HG03175 (cell line): ENCODE measurements at regions not wholly inside any gene's neighbourhood (a gene's known extent, or its start where the extent isn't known, plus 50 kb on each side); places are given as distances from the start of the nearest gene placed in this dataset.

ENCODE experiments used
- ATAC-seq: cut with Tn5 transposase; IDR thresholded peaks from one replicate; pipeline ENCODE4 v1.9.1; 2021; ENCODE audit warnings: mild to moderate bottlenecking, moderate library complexity; ENCODE audit not compliant: unreplicated experiment

- ATAC-seq = no peak
Observed at GRCh38 chr18:11237484-11237883, 88.1 kb upstream of the PIEZO2 start.

GRCh38 chr18:11237066-11237465 is 87.7 kb upstream of the PIEZO2 start:
- ATAC-seq = no peak

- no peak for ATAC-seq
Observed at GRCh38 chr18:11224153-11224552, 74.8 kb upstream of the PIEZO2 start.

- ATAC-seq = no peak
Observed at GRCh38 chr18:11219571-11219970, 70.2 kb upstream of the PIEZO2 start.

GRCh38 chr18:11215216-11215615 is 65.8 kb upstream of the PIEZO2 start:
- no peak for ATAC-seq

- ATAC-seq = no peak
Observed at GRCh38 chr18:11204020-11204419, 54.7 kb upstream of the PIEZO2 start.

- ATAC-seq = no peak
Observed at GRCh38 chr18:11199477-11199876, 50.1 kb upstream of the PIEZO2 start.
